ENCODE measurements at regions not wholly inside any gene's neighbourhood (a gene's known extent, or its start where the extent isn't known, plus 50 kb on each side); places are given as distances from the start of the nearest gene placed in this dataset.

DNA sequence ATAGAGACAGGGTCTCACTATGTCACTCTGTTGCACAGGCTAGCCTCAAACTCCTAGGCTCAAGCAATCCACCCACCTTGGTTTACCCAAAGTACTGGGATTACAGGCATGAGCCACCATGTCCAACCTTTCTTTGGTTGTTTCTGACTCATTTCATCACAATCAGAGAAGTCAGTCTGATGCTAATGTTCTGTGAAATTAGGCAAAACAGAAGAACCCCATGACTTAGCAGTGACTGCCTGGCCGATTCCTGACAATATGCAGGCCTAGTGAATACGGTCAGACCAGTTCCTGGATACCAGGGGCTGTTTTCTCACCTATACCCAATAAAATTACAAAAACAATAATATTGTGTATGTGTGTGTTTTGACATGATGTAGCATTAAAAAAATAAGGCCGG is 58.8 kb upstream of the BTN3A2 start:
- TF ChIP-seq, protein P1, sequence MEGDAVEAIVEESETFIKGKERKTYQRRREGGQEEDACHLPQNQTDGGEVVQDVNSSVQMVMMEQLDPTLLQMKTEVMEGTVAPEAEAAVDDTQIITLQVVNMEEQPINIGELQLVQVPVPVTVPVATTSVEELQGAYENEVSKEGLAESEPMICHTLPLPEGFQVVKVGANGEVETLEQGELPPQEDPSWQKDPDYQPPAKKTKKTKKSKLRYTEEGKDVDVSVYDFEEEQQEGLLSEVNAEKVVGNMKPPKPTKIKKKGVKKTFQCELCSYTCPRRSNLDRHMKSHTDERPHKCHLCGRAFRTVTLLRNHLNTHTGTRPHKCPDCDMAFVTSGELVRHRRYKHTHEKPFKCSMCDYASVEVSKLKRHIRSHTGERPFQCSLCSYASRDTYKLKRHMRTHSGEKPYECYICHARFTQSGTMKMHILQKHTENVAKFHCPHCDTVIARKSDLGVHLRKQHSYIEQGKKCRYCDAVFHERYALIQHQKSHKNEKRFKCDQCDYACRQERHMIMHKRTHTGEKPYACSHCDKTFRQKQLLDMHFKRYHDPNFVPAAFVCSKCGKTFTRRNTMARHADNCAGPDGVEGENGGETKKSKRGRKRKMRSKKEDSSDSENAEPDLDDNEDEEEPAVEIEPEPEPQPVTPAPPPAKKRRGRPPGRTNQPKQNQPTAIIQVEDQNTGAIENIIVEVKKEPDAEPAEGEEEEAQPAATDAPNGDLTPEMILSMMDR (IDR thresholded peaks at IDR 0.05; ENCODE audit: insufficient read depth, low read length, poor library complexity, severe bottlenecking) = no peak
- no peak for TF ChIP-seq EZH2phosphoT487 (conservative IDR thresholded peaks at IDR 0.05; ENCODE audit: low read length)
- no peak overlapping the region for H3K4me2 ChIP-seq (ENCODE audit: low read depth, low read length, poor library complexity, severe bottlenecking)

DNA sequence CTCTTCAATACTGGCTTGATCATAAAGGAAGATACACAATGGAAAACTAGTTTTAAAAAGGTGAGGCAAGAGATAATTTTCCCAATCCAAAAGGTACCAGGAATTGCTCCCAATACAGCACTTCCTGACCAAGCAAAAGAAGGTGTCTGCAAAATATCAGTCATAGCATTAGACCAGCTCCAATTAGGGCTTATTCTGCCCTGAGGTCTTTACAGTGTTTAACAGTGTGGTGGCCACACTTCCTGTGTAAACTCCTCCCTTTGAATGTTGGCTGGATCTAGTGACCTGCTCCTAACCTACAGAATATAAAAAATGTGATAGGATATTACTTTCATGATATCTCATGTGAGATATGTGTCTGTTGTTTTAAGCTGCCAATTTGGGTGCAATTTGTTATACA is 57.1 kb upstream of the BTN3A2 start:
- Histone ChIP-seq H3K79me2 (ENCODE audit: insufficient read depth, low read length) (no peaks in the 10 kb centered on the region), H4K20me1 (ENCODE audit: low read depth, low read length) (no peaks in the 10 kb centered on the region), H3F3A (ENCODE audit: insufficient read depth) (peaks cover 29% of the 10 kb centered on the region), H3K9me2 (replicated peaks; ENCODE audit: insufficient read depth, low read length) (no peaks in the 10 kb centered on the region), H3K9me3 (ENCODE audit: insufficient read depth, low read length) (no peaks in the 10 kb centered on the region), H3K36me3 (ENCODE audit: low read length) (no peaks in the 10 kb centered on the region), H3K27me3 (ENCODE audit: low read length) (no peaks in the 10 kb centered on the region), H3K9ac (ENCODE audit: low read length) (no peak overlapping the region), H2AFZ (ENCODE audit: low read depth, low read length, severe bottlenecking) (no peak overlapping the region), H3K4me3 (ENCODE audit: insufficient read depth, low read length, poor library complexity, severe bottlenecking) (no peak overlapping the region), H3K27ac (ENCODE audit: low read depth, low read length) (no peak overlapping the region), H3K4me2 (ENCODE audit: low read depth, low read length, poor library complexity, severe bottlenecking) (no peak overlapping the region)
- TF ChIP-seq, protein P1 (IDR thresholded peaks at IDR 0.05; ENCODE audit: insufficient read depth, low read length, poor library complexity, severe bottlenecking) = no peak
- TF ChIP-seq EZH2phosphoT487 (conservative IDR thresholded peaks at IDR 0.05; ENCODE audit: low read length) = no peak

More for the DNA sequence above, 58.8 kb upstream of the BTN3A2 start:
- no peak overlapping the region for H3K9ac ChIP-seq (ENCODE audit: low read length)
- H3K4me3 ChIP-seq (ENCODE audit: insufficient read depth, low read length, poor library complexity, severe bottlenecking) = no peak overlapping the region
- no peak overlapping the region for H2AFZ ChIP-seq (ENCODE audit: low read depth, low read length, severe bottlenecking)
- no peaks in the 10 kb centered on the region for H3K9me2 ChIP-seq (replicated peaks; ENCODE audit: insufficient read depth, low read length)
- peaks cover 14% of the 10 kb centered on the region for H3F3A ChIP-seq (ENCODE audit: insufficient read depth)
- H3K9me3 ChIP-seq (ENCODE audit: insufficient read depth, low read length) = no peaks in the 10 kb centered on the region
- no peaks in the 10 kb centered on the region for H3K36me3 ChIP-seq (ENCODE audit: low read length)
- H4K20me1 ChIP-seq (ENCODE audit: low read depth, low read length) = no peaks in the 10 kb centered on the region
- H3K27me3 ChIP-seq (ENCODE audit: low read length) = no peaks in the 10 kb centered on the region
- H3K79me2 ChIP-seq (ENCODE audit: insufficient read depth, low read length) = no peaks in the 10 kb centered on the region
- no peak overlapping the region for H3K27ac ChIP-seq (ENCODE audit: low read depth, low read length)

DNA sequence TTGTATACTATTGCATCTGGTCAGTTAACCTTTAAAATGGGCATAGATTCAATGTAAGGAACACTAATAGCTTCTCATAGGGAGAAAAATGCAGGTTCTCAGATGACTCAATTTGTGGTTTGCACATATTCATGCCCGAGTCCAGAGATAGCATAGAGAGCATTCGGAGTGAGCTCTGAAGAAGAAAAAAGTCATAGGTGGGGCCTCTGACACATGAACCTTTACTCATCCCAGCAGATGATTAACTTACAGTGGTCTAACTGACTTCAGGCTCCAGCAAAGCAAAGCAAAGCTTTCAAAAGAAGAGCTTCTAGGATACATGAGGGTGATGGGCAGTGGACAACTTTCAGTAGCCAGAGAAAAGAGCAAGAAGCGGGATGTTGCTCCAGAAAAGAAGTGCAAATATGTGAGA is 55.3 kb upstream of the BTN3A2 start:
- no peak overlapping the region for H2AFZ ChIP-seq (ENCODE audit: low read depth, low read length, severe bottlenecking)
- no peaks in the 10 kb centered on the region for H4K20me1 ChIP-seq (ENCODE audit: low read depth, low read length)
- no peak for TF ChIP-seq EZH2phosphoT487 (conservative IDR thresholded peaks at IDR 0.05; ENCODE audit: low read length)
- TF ChIP-seq, protein P1 (IDR thresholded peaks at IDR 0.05; ENCODE audit: insufficient read depth, low read length, poor library complexity, severe bottlenecking) = no peak
- H3K9me2 ChIP-seq (replicated peaks; ENCODE audit: insufficient read depth, low read length) = no peaks in the 10 kb centered on the region
- H3K4me2 ChIP-seq (ENCODE audit: low read depth, low read length, poor library complexity, severe bottlenecking) = no peak overlapping the region
- no peaks in the 10 kb centered on the region for H3K36me3 ChIP-seq (ENCODE audit: low read length)
- no peak overlapping the region for H3K4me3 ChIP-seq (ENCODE audit: insufficient read depth, low read length, poor library complexity, severe bottlenecking)
- H3K27me3 ChIP-seq (ENCODE audit: low read length) = no peaks in the 10 kb centered on the region
- H3K79me2 ChIP-seq (ENCODE audit: insufficient read depth, low read length) = no peaks in the 10 kb centered on the region
- peaks cover 38% of the 10 kb centered on the region for H3F3A ChIP-seq (ENCODE audit: insufficient read depth)
- no peaks in the 10 kb centered on the region for H3K9me3 ChIP-seq (ENCODE audit: insufficient read depth, low read length)
- no peak overlapping the region for H3K9ac ChIP-seq (ENCODE audit: low read length)
- no peak overlapping the region for H3K27ac ChIP-seq (ENCODE audit: low read depth, low read length)

Measured in SU-DHL-6 (cell line).